Nephron (organoid): ENCODE measurements at regions not wholly inside any gene's neighbourhood (a gene's known extent, or its start where the extent isn't known, plus 50 kb on each side); places are given as distances from the start of the nearest gene placed in this dataset.
"Not testable (repeated sequence)": the region's sequence is repeated elsewhere in the genome, so short reads cannot be mapped to it uniquely, and the experiment has no call there.

Experiments
- H3K27ac Mint-ChIP-seq, 3 experiments: 2 replicates each; pipeline ENCODE4 v1.8.0; 2020; ENCODE audit warnings: mixed read lengths in 3 of 3, mild to moderate bottlenecking in 2 of 3, moderate library complexity in 1 of 3
- H3K27me3 Mint-ChIP-seq: 2 replicates; pipeline ENCODE4 v1.8.0; 2021; ENCODE audit warnings: low read depth, mild to moderate bottlenecking, moderate library complexity, mixed read lengths
- H3K36me3 Mint-ChIP-seq: 2 replicates; pipeline ENCODE4 v1.8.0; 2020; ENCODE audit warnings: low read depth, mixed read lengths
- H3K4me1 Mint-ChIP-seq: 2 replicates; pipeline ENCODE4 v1.8.0; 2020; ENCODE audit warnings: mixed read lengths
- H3K4me3 Mint-ChIP-seq, 3 experiments: 2 replicates each; pipeline ENCODE4 v1.8.0; 2020; ENCODE audit warnings: mild to moderate bottlenecking in 3 of 3, mixed read lengths in 3 of 3, moderate library complexity in 2 of 3
- H3K9me3 Mint-ChIP-seq: 2 replicates; pipeline ENCODE4 v1.8.0; 2020; ENCODE audit warnings: mixed read lengths
- TF ChIP-seq, protein P1 (sequence below), 3 experiments: fragments of 200-600 bp; sonication (generic); IDR thresholded peaks; one replicate each; pipeline ENCODE4 v1.5.0; 2021; ENCODE audit warnings: antibody characterized with exemption in 3 of 3; ENCODE audit not compliant: unreplicated experiment in 3 of 3

- H3K4me1 Mint-ChIP-seq: no peaks in the 10 kb centered on the region
- H3K4me3 Mint-ChIP-seq: no peak overlapping the region
- H3K9me3 Mint-ChIP-seq: peaks cover 11% of the 10 kb centered on the region
- no peaks in the 10 kb centered on the region for H3K27me3 Mint-ChIP-seq
- TF ChIP-seq, protein P1, sequence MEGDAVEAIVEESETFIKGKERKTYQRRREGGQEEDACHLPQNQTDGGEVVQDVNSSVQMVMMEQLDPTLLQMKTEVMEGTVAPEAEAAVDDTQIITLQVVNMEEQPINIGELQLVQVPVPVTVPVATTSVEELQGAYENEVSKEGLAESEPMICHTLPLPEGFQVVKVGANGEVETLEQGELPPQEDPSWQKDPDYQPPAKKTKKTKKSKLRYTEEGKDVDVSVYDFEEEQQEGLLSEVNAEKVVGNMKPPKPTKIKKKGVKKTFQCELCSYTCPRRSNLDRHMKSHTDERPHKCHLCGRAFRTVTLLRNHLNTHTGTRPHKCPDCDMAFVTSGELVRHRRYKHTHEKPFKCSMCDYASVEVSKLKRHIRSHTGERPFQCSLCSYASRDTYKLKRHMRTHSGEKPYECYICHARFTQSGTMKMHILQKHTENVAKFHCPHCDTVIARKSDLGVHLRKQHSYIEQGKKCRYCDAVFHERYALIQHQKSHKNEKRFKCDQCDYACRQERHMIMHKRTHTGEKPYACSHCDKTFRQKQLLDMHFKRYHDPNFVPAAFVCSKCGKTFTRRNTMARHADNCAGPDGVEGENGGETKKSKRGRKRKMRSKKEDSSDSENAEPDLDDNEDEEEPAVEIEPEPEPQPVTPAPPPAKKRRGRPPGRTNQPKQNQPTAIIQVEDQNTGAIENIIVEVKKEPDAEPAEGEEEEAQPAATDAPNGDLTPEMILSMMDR (IDR thresholded peaks at IDR 0.05; ENCODE audit: unreplicated experiment in 3 of 3): no peak
- H3K36me3 Mint-ChIP-seq: no peaks in the 10 kb centered on the region
- H3K27ac Mint-ChIP-seq: no peak overlapping the region
Measured at GRCh38 chr14:87252103-87252502, 740.9 kb downstream of the GALC start.

DNA sequence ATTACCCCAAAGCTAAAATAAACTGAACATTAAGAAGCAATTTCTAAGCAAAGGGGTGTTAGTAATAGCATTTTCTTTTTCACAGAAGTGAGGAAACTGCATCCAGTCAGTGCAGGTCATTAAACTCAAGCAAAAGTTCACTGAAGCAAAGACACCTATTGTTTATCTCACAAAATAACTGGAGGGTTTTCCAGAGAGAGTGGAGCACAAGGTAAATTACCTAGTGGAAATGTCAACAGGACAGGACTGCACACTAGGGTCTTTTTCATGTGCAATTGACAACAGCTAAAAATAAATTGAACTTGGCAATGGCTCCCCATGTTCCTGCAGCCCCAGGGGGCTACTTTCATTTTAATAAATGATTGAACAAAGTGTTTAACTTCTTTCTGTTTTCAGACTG lies 742.0 kb downstream of the GALC start:
- no peak overlapping the region for H3K4me3 Mint-ChIP-seq
- peaks cover 14% of the 10 kb centered on the region for H3K9me3 Mint-ChIP-seq
- H3K27ac Mint-ChIP-seq: peak overlapping the region in 1 of 3 experiments; percentile 79
- H3K27me3 Mint-ChIP-seq: no peaks in the 10 kb centered on the region
- H3K4me1 Mint-ChIP-seq: no peaks in the 10 kb centered on the region
- H3K36me3 Mint-ChIP-seq: peaks cover 7% of the 10 kb centered on the region
- TF ChIP-seq, protein P1 (IDR thresholded peaks at IDR 0.05; ENCODE audit: unreplicated experiment in 3 of 3): no peak

DNA sequence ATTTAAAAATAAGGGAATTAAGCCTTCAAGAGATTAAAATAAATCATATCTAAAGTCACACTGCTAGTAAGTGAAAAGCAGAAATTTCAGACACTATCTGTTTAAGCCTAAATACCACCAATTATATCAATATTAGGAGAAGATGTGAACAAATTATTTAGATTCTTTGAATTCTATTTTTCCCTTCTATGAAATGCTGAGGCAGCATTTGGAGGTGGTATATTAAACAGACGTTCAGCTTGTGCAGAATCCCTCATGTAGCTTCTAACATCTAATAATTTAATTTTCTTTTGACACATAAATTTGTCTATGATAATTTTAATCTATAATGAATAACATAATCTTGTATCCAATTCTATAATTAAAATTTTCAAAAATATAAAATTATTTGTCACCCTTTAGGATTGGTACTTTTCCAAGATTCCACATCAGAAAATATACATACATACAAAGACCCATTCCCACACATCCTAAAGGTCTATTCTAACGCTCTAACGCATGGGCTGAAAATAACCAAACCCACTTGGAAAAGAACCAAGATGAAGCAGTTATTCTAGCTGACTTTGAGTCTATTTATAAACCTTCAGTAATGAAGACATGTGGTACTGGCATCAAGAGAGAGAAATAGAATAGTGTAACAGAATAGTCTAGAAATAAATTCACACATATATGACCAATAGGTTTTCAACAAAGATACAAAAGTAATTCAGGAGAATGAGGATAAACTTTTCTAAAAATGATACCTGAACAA lies 751.8 kb downstream of the GALC start:
- H3K27me3 Mint-ChIP-seq: peaks cover 16% of the 10 kb centered on the region
- H3K4me3 Mint-ChIP-seq: no peak overlapping the region
- no peaks in the 10 kb centered on the region for H3K36me3 Mint-ChIP-seq
- H3K27ac Mint-ChIP-seq: peak overlapping the region in 2 of 3 experiments; percentile 19 to 45
- peaks cover 3% of the 10 kb centered on the region for H3K9me3 Mint-ChIP-seq
- peaks cover 17% of the 10 kb centered on the region for H3K4me1 Mint-ChIP-seq
- TF ChIP-seq, protein P1 (IDR thresholded peaks at IDR 0.05; ENCODE audit: unreplicated experiment in 3 of 3): no peak

GRCh38 chr14:87240319-87240718 lies 752.7 kb downstream of the GALC start:
- Mint-ChIP-seq H3K27me3 (peaks cover 16% of the 10 kb centered on the region), H3K27ac (peak overlapping the region in 2 of 3 experiments; percentile 5 to 24), H3K4me1 (peaks cover 17% of the 10 kb centered on the region)
- H3K36me3 Mint-ChIP-seq, H3K9me3 Mint-ChIP-seq, H3K4me3 Mint-ChIP-seq: not testable (repeated sequence)

- no peak overlapping the region for H3K4me3 Mint-ChIP-seq
- H3K27me3 Mint-ChIP-seq: peaks cover 13% of the 10 kb centered on the region
- TF ChIP-seq, protein P1 (IDR thresholded peaks at IDR 0.05; ENCODE audit: unreplicated experiment in 3 of 3): no peak
- H3K27ac Mint-ChIP-seq: no peak overlapping the region
- no peaks in the 10 kb centered on the region for H3K4me1 Mint-ChIP-seq
- no peaks in the 10 kb centered on the region for H3K36me3 Mint-ChIP-seq
- H3K9me3 Mint-ChIP-seq: peaks cover 18% of the 10 kb centered on the region
Measured at GRCh38 chr14:87233806-87234384, 759.1 kb downstream of the GALC start.

GRCh38 chr14:87233266-87233665 lies 759.7 kb downstream of the GALC start:
- TF ChIP-seq, protein P1 (IDR thresholded peaks at IDR 0.05; ENCODE audit: unreplicated experiment in 3 of 3): no peak
- Mint-ChIP-seq H3K36me3 (no peaks in the 10 kb centered on the region), H3K27me3 (peaks cover 12% of the 10 kb centered on the region), H3K4me1 (no peaks in the 10 kb centered on the region), H3K4me3 (no peak overlapping the region), H3K9me3 (peaks cover 18% of the 10 kb centered on the region), H3K27ac (no peak overlapping the region)
